DND-41 (cell line): ENCODE measurements at regions not wholly inside any gene's neighbourhood (a gene's known extent, or its start where the extent isn't known, plus 50 kb on each side); places are given as distances from the start of the nearest gene placed in this dataset.

Experiments used
- ATAC-seq: fragments of 200-7000 bp; cut with Tn5 transposase; 3 replicates; pipeline ENCODE4 v1.9.1; 2021; ENCODE audit warnings: low read depth; ENCODE audit not compliant: insufficient read depth
- DNase-seq: peaks from one replicate; pipeline ENCODE4 v3.0.0-alpha.2; 2020
- H2AFZ ChIP-seq: 2 replicates; pipeline ENCODE4 v1.6.0; 2012; ENCODE audit warnings: low read depth, low read length
- H3K27ac ChIP-seq: 2 replicates; pipeline ENCODE4 v1.5.1; 2012; ENCODE audit warnings: low read length, inconsistent platforms
- H3K27me3 ChIP-seq: fragments of 200-600 bp; sonication (generic); 2 replicates; pipeline ENCODE4 v1.6.0; 2012; ENCODE audit warnings: low read length, mild to moderate bottlenecking, inconsistent platforms; ENCODE audit not compliant: insufficient read depth, poor library complexity
- H3K36me3 ChIP-seq: 2 replicates; pipeline ENCODE4 v1.5.1; 2012; ENCODE audit warnings: low read length, inconsistent platforms; ENCODE audit not compliant: insufficient read depth
- H3K4me1 ChIP-seq: 2 replicates; pipeline ENCODE4 v1.5.1; 2012; ENCODE audit warnings: mild to moderate bottlenecking, low read length; ENCODE audit not compliant: insufficient read depth
- H3K4me2 ChIP-seq: 2 replicates; pipeline ENCODE4 v1.6.0; 2012; ENCODE audit warnings: mild to moderate bottlenecking, moderate library complexity, low read length, inconsistent platforms; ENCODE audit not compliant: insufficient read depth
- H3K4me3 ChIP-seq, 2 experiments: fragments of 200-600 bp in 1 of 2; shearing (Covaris generic) in 1 of 2; 2 replicates each; pipeline ENCODE4 v1.5.1; 2012 to 2016; ENCODE audit warnings: inconsistent platforms in 2 of 2, low read length in 2 of 2, mild to moderate bottlenecking in 2 of 2, low read depth in 1 of 2, moderate library complexity in 1 of 2
- H3K79me2 ChIP-seq: 2 replicates; pipeline ENCODE4 v1.6.0; 2012; ENCODE audit warnings: low read length, inconsistent platforms; ENCODE audit not compliant: insufficient read depth
- H3K9ac ChIP-seq: 2 replicates; pipeline ENCODE4 v1.6.0; 2012; ENCODE audit warnings: low read depth, mild to moderate bottlenecking, inconsistent platforms, low read length, moderate library complexity
- H3K9me3 ChIP-seq: 2 replicates; pipeline ENCODE4 v1.5.1; 2012; ENCODE audit warnings: low read length, moderate library complexity, mild to moderate bottlenecking, inconsistent platforms; ENCODE audit not compliant: insufficient read depth, severe bottlenecking
- H4K20me1 ChIP-seq: 2 replicates; pipeline ENCODE4 v1.6.0; 2012; ENCODE audit warnings: low read length; ENCODE audit not compliant: insufficient read depth
- EZH2 ChIP-seq: IDR thresholded peaks from 3 replicates; pipeline ENCODE4 v1.6.1; 2012; ENCODE audit warnings: borderline replicate concordance, low read depth, mild to moderate bottlenecking, moderate library complexity, low read length, inconsistent platforms; ENCODE audit not compliant: severe bottlenecking
- TF ChIP-seq, protein P1 (sequence below): IDR thresholded peaks from 2 replicates; pipeline ENCODE4 v1.5.1; 2012; ENCODE audit warnings: borderline replicate concordance, low read length, moderate library complexity, mild to moderate bottlenecking; ENCODE audit not compliant: poor library complexity, severe bottlenecking; ENCODE audit errors: extremely low read depth

DNA sequence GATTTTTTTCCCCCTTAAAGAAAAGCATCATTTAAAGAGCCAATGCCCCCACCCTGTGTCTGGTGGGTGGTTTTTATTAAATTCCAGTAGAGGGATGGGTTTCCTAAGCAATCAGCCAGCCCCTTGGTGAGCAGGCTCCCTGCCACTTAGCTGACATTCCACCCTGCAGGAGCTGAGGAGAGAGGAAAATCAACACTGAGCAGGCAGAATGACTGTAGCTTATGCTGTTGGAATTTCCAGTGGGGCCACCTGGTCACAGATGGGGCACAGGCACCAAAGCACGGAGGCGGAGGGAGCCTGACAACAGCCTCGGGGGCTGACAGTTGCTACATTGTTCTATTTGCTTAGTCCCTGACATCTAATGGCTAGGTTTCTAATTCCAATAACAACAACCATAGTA is 127.7 kb downstream of the TMEM30B start:
- Histone ChIP-seq H3K9me3 (no peaks in the 10 kb centered on the region), H4K20me1 (no peaks in the 10 kb centered on the region), H3K27ac (no peak overlapping the region), H2AFZ (no peak overlapping the region), H3K9ac (no peak overlapping the region), H3K79me2 (no peaks in the 10 kb centered on the region), H3K4me2 (no peak overlapping the region), H3K4me3 (no peak overlapping the region), H3K4me1 (no peaks in the 10 kb centered on the region), H3K36me3 (no peaks in the 10 kb centered on the region), H3K27me3 (peaks cover 3% of the 10 kb centered on the region)
- ATAC-seq (no peak), DNase-seq (no peak)
- TF ChIP-seq EZH2: no peak
- TF ChIP-seq, protein P1, sequence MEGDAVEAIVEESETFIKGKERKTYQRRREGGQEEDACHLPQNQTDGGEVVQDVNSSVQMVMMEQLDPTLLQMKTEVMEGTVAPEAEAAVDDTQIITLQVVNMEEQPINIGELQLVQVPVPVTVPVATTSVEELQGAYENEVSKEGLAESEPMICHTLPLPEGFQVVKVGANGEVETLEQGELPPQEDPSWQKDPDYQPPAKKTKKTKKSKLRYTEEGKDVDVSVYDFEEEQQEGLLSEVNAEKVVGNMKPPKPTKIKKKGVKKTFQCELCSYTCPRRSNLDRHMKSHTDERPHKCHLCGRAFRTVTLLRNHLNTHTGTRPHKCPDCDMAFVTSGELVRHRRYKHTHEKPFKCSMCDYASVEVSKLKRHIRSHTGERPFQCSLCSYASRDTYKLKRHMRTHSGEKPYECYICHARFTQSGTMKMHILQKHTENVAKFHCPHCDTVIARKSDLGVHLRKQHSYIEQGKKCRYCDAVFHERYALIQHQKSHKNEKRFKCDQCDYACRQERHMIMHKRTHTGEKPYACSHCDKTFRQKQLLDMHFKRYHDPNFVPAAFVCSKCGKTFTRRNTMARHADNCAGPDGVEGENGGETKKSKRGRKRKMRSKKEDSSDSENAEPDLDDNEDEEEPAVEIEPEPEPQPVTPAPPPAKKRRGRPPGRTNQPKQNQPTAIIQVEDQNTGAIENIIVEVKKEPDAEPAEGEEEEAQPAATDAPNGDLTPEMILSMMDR: no peak

DNA sequence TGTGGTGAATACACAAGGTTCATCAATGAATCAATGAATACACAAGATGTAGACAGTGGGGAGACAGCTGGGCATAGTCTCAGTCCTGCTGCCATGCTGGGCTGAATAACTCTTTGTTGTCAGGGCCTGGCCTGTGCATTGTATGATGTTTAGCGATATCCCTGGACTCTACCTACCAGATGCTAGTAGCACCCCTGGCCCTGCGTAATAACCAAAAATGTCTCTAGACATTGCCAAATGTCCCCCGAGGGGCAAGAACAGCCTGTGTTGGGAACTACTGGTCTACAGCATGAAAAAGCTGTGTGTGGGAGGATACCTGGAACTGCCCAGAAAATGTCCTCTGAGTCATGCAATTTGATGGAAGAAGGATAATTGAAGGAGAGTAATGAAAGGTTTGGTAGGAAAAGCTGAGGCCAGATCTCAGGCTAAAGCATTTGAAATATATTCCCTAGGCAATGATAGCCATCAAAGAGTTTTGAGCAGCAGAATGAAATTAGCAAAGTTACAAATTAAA is 128.2 kb downstream of the TMEM30B start:
- TF ChIP-seq, protein P1: no peak
- no peak for TF ChIP-seq EZH2
- Histone ChIP-seq H2AFZ (no peak overlapping the region), H3K36me3 (no peaks in the 10 kb centered on the region), H3K9ac (no peak overlapping the region), H4K20me1 (no peaks in the 10 kb centered on the region), H3K9me3 (no peaks in the 10 kb centered on the region), H3K27ac (no peak overlapping the region), H3K27me3 (peaks cover 3% of the 10 kb centered on the region), H3K4me1 (no peaks in the 10 kb centered on the region), H3K4me3 (no peak overlapping the region), H3K79me2 (no peaks in the 10 kb centered on the region), H3K4me2 (no peak overlapping the region)
- ATAC-seq: no peak
- DNase-seq: no peak

DNA sequence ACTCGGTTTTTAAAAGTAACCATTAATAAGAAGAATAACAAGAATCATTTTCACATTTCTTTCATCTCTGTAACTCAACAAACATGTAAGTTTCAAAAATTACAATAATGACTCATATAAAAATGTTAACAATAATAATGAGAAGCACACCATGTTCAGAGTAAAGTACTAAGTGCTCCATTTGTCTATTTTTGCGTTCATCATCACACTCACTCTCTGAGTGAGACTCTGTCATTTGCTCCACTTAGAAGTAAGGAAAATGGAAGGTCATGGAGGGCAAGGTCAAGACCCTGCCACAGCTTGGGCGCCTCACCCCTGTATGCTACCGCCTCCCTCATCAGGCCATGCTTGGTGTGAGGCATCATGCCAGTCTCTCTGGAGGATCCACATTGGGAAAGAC is 129.9 kb downstream of the TMEM30B start:
- Histone ChIP-seq H3K9ac (no peak overlapping the region), H3K79me2 (no peaks in the 10 kb centered on the region), H3K9me3 (no peaks in the 10 kb centered on the region), H3K4me2 (no peak overlapping the region), H3K4me1 (no peaks in the 10 kb centered on the region), H2AFZ (no peak overlapping the region), H3K27me3 (peaks cover 3% of the 10 kb centered on the region), H3K4me3 (no peak overlapping the region), H3K27ac (no peak overlapping the region), H3K36me3 (no peaks in the 10 kb centered on the region), H4K20me1 (no peaks in the 10 kb centered on the region)
- ATAC-seq (no peak), DNase-seq (no peak)
- TF ChIP-seq, protein P1: no peak
- TF ChIP-seq EZH2: no peak

DNA sequence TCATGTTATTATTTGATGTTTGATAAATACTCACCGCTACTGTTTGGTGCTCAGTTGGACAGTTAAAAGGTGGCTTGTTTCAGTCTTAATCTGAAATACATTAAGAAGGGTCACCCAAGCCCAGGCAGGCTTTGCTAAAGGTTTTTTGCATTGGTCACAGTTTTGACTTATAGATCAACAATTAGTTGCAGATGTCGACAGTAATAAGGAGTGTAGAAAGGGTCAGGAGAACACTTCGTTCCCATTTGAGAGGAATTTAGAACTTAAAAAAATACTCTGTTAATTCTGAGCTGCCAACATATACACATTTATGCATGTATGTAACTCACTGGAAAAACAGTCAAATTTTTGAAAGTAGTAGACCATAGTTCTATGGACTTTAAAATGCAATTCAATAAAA is 130.3 kb downstream of the TMEM30B start:
- Histone ChIP-seq H3K9me3 (no peaks in the 10 kb centered on the region), H3K36me3 (no peaks in the 10 kb centered on the region), H3K4me2 (no peak overlapping the region), H4K20me1 (no peaks in the 10 kb centered on the region), H3K9ac (no peak overlapping the region), H3K4me1 (no peaks in the 10 kb centered on the region), H2AFZ (no peak overlapping the region), H3K27ac (no peak overlapping the region), H3K27me3 (peaks cover 3% of the 10 kb centered on the region), H3K4me3 (no peak overlapping the region), H3K79me2 (no peaks in the 10 kb centered on the region)
- no peak for TF ChIP-seq EZH2
- no peak for ATAC-seq
- no peak for DNase-seq
